ENCODE measurements at regions not wholly inside any gene's neighbourhood (a gene's known extent, or its start where the extent isn't known, plus 50 kb on each side); places are given as distances from the start of the nearest gene placed in this dataset.

- H3K36me3 Mint-ChIP-seq (ENCODE audit: low read depth): no peaks in the 10 kb centered on the region
- H3K4me3 Mint-ChIP-seq: no peak overlapping the region
- peaks cover 30% of the 10 kb centered on the region for H3K4me1 Mint-ChIP-seq
- H3K27me3 Mint-ChIP-seq (ENCODE audit: low read depth, poor library complexity): peaks cover 8% of the 10 kb centered on the region
- no peak overlapping the region for H3K27ac Mint-ChIP-seq
- no peaks in the 10 kb centered on the region for H3K9me3 Mint-ChIP-seq
- TF ChIP-seq, protein P1, sequence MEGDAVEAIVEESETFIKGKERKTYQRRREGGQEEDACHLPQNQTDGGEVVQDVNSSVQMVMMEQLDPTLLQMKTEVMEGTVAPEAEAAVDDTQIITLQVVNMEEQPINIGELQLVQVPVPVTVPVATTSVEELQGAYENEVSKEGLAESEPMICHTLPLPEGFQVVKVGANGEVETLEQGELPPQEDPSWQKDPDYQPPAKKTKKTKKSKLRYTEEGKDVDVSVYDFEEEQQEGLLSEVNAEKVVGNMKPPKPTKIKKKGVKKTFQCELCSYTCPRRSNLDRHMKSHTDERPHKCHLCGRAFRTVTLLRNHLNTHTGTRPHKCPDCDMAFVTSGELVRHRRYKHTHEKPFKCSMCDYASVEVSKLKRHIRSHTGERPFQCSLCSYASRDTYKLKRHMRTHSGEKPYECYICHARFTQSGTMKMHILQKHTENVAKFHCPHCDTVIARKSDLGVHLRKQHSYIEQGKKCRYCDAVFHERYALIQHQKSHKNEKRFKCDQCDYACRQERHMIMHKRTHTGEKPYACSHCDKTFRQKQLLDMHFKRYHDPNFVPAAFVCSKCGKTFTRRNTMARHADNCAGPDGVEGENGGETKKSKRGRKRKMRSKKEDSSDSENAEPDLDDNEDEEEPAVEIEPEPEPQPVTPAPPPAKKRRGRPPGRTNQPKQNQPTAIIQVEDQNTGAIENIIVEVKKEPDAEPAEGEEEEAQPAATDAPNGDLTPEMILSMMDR (IDR thresholded peaks at IDR 0.05): no peak
- DNase-seq: no peak
These were observed 74.7 kb upstream of the MAN2A1 start for GRCh38 chr5:109614981-109615380.

- no peak overlapping the region for H3K4me3 Mint-ChIP-seq
- TF ChIP-seq, protein P1 (IDR thresholded peaks at IDR 0.05): no peak
- H3K9me3 Mint-ChIP-seq: no peaks in the 10 kb centered on the region
- no peak overlapping the region for H3K27ac Mint-ChIP-seq
- peaks cover 24% of the 10 kb centered on the region for H3K4me1 Mint-ChIP-seq
- H3K36me3 Mint-ChIP-seq (ENCODE audit: low read depth): no peaks in the 10 kb centered on the region
- H3K27me3 Mint-ChIP-seq (ENCODE audit: low read depth, poor library complexity): peaks cover 8% of the 10 kb centered on the region
- DNase-seq: no peak
These were observed 75.4 kb upstream of the MAN2A1 start for GRCh38 chr5:109614301-109614700.

- no peak for DNase-seq
- Mint-ChIP-seq H3K27me3 (ENCODE audit: low read depth, poor library complexity) (peaks cover 8% of the 10 kb centered on the region), H3K9me3 (no peaks in the 10 kb centered on the region), H3K27ac (no peak overlapping the region), H3K4me3 (no peak overlapping the region), H3K36me3 (ENCODE audit: low read depth) (no peaks in the 10 kb centered on the region), H3K4me1 (peaks cover 19% of the 10 kb centered on the region)
- TF ChIP-seq, protein P1 (IDR thresholded peaks at IDR 0.05): no peak
These were observed 77.3 kb upstream of the MAN2A1 start for GRCh38 chr5:109612278-109612905.

- Mint-ChIP-seq H3K9me3 (no peaks in the 10 kb centered on the region), H3K4me3 (no peak overlapping the region), H3K4me1 (peaks cover 19% of the 10 kb centered on the region), H3K27me3 (ENCODE audit: low read depth, poor library complexity) (peaks cover 8% of the 10 kb centered on the region), H3K27ac (no peak overlapping the region), H3K36me3 (ENCODE audit: low read depth) (no peaks in the 10 kb centered on the region)
- TF ChIP-seq, protein P1 (IDR thresholded peaks at IDR 0.05): no peak
- DNase-seq: no peak
These were observed 78.2 kb upstream of the MAN2A1 start for GRCh38 chr5:109611505-109611904.

- DNase-seq: no peak
- H3K9me3 Mint-ChIP-seq: no peaks in the 10 kb centered on the region
- no peaks in the 10 kb centered on the region for H3K36me3 Mint-ChIP-seq (ENCODE audit: low read depth)
These were observed 78.7 kb upstream of the MAN2A1 start for GRCh38 chr5:109611061-109611460.

More at GRCh38 chr5:109611061-109611460, 78.7 kb upstream of the MAN2A1 start:
- TF ChIP-seq, protein P1 (IDR thresholded peaks at IDR 0.05): no peak
- no peak overlapping the region for H3K27ac Mint-ChIP-seq
- H3K4me3 Mint-ChIP-seq: no peak overlapping the region
- H3K4me1 Mint-ChIP-seq: peaks cover 19% of the 10 kb centered on the region
- peaks cover 8% of the 10 kb centered on the region for H3K27me3 Mint-ChIP-seq (ENCODE audit: low read depth, poor library complexity)
